Stomach (tissue), 8 donors: ENCODE measurements at regions not wholly inside any gene's neighbourhood (a gene's known extent, or its start where the extent isn't known, plus 50 kb on each side); places are given as distances from the start of the nearest gene placed in this dataset.

Experiments used
- DNase-seq, 2 donors: peaks; one replicate each; pipeline versions ENCODE4 v3.0.0 to v3.0.0-alpha.2; 2013 to 2019
- H3K27ac ChIP-seq, 5 donors: fragments of 200-600 bp in 4 of 5; sonication (generic) in 4 of 5; one replicate each; pipeline ENCODE4 v1.5.1; 2013 to 2019; ENCODE audit warnings: mild to moderate bottlenecking in 1 of 5, moderate library complexity in 1 of 5
- H3K27me3 ChIP-seq, 3 donors: fragments of 200-600 bp; sonication (generic); one replicate each; pipeline ENCODE4 v1.5.1; 2017 to 2019; ENCODE audit warnings: mixed run types in 1 of 3
- H3K36me3 ChIP-seq, 4 donors: fragments of 200-600 bp; sonication (generic); 1 replicate in 3 of 4; 2 replicates in 1 of 4; pipeline ENCODE4 v1.5.1; 2016 to 2019
- H3K4me1 ChIP-seq, 4 donors: fragments of 200-600 bp; sonication (generic); one replicate each; pipeline ENCODE4 v1.5.1; 2016 to 2019
- H3K4me3 ChIP-seq, 4 donors: fragments of 200-600 bp; sonication (generic) in 3 of 4; one replicate each; pipeline ENCODE4 v1.5.1; 2016 to 2019; ENCODE audit warnings: mild to moderate bottlenecking in 1 of 4
- H3K9me3 ChIP-seq, 4 donors: fragments of 200-600 bp; sonication (generic); one replicate each; pipeline ENCODE4 v1.5.1; 2016 to 2019
- EP300 ChIP-seq: sonication (generic); formaldehyde crosslinking; IDR thresholded peaks from one replicate; pipeline ENCODE4 v1.6.1; 2017; ENCODE audit warnings: antibody characterized with exemption
- POLR2A ChIP-seq, 4 donors: fragments of 450-650 bp; IDR thresholded peaks; one replicate each; pipeline ENCODE4 v1.6.1; 2016; ENCODE audit warnings: antibody characterized with exemption in 4 of 4, control low read depth in 2 of 4, mild to moderate bottlenecking in 1 of 4, moderate library complexity in 1 of 4
- POLR2AphosphoS5 ChIP-seq, 3 donors: sonication (generic); formaldehyde crosslinking; IDR thresholded peaks; one replicate each; pipeline ENCODE4 v1.6.1; 2016; ENCODE audit warnings: antibody characterized with exemption in 3 of 3
- WGBS, 5 donors: extraction: QIAGEN DNeasy Blood & Tissue Kit in 3 of 5; methylation state at CpG; one replicate each; pipeline versions ENCODE4 v1.1.5 to v1.1.7; 2013 to 2018; 5-methylcytosine and 5-hydroxymethylcytosine counted together
- intact Hi-C: fragments of 100-400 bp; cut with DNase I; formaldehyde crosslinking; loops from one replicate; pipeline ENCODE4 v1.15.1; 2023; ENCODE audit warnings: low total_unique reads
- TF ChIP-seq, protein P1 (sequence below), 7 experiments: fragments of 450-650 bp in 4 of 7; fragments of 200-600 bp in 3 of 7; sonication (generic) in 3 of 7; IDR thresholded peaks; one replicate each; pipeline ENCODE4 v1.5.1; 2016 to 2019; ENCODE audit warnings: antibody characterized with exemption in 7 of 7, control low read depth in 2 of 7, mild to moderate bottlenecking in 1 of 7
- donor health status: healthy with polysubstance abuse.
- donor health status: Bipolar disorder and iron deficiency.
- donor health status: healthy.

DNA sequence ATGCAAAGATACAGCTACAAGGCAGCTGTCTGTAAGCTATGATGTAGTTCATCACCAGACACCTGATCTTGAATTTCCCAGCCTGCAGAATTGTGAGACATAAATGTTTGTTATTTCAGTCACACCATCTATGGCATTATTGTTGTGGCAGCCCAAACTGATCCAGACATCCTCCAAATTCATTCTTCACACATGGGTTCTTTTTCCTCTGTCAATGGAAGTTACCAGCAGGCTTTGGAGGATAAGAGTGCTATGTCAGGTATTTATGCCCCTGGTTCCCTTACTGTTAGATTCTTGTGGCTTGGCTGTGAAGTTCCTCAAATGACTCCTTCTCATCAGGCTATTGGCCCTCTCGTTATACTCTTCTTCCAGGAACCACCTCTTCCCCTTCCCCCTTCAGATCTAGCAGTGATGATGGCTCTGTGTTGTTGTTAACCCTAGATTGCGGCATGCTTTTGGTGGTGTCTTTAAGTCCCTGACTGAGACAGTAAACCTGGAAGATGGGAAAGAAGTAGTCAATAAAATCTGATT is 91.0 kb upstream of the CHMP2B start:
- Histone ChIP-seq H3K27me3 (no peaks in the 10 kb centered on the region), H3K9me3 (peaks cover 2 to 14% (median 11%) of the 10 kb centered on the region in 4 donors), H3K27ac (no peak overlapping the region), H3K4me1 (no peaks in the 10 kb centered on the region), H3K36me3 (no peaks in the 10 kb centered on the region), H3K4me3 (no peak overlapping the region)
- intact Hi-C loops = no loop called here
- no peak for DNase-seq
- 57 to 77% (median 64%) methylated on average over 2 of the region's 2 CpGs for WGBS, 5 donors
- no peak for TF ChIP-seq POLR2A (IDR thresholded peaks at IDR 0.05)
- TF ChIP-seq POLR2AphosphoS5 (IDR thresholded peaks at IDR 0.05) = no peak
- TF ChIP-seq, protein P1, sequence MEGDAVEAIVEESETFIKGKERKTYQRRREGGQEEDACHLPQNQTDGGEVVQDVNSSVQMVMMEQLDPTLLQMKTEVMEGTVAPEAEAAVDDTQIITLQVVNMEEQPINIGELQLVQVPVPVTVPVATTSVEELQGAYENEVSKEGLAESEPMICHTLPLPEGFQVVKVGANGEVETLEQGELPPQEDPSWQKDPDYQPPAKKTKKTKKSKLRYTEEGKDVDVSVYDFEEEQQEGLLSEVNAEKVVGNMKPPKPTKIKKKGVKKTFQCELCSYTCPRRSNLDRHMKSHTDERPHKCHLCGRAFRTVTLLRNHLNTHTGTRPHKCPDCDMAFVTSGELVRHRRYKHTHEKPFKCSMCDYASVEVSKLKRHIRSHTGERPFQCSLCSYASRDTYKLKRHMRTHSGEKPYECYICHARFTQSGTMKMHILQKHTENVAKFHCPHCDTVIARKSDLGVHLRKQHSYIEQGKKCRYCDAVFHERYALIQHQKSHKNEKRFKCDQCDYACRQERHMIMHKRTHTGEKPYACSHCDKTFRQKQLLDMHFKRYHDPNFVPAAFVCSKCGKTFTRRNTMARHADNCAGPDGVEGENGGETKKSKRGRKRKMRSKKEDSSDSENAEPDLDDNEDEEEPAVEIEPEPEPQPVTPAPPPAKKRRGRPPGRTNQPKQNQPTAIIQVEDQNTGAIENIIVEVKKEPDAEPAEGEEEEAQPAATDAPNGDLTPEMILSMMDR (IDR thresholded peaks at IDR 0.05) = no peak
- TF ChIP-seq EP300 = no peak

DNA sequence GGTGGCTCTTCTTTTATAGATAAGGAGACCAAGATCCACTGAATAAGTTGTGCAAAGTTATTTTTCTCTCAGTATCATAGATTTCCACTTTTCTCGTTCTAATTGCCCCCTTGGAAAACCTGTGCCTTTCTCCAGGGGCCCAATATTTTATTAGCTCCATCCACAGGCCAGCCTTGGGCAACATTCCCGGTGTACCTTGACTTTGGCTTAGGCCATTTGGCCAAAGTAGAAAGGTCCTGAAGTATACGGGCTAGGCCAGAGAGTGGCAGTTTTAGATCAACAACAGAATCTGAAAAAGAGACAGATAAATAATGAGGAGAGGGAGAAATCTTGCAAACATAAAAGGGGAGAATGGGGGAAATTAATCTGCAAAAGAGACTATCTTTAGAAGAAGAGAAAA is 91.7 kb upstream of the CHMP2B start:
- Histone ChIP-seq H3K9me3 (peaks cover 0 to 6% (median 4%) of the 10 kb centered on the region in 4 donors), H3K4me3 (no peak overlapping the region), H3K27ac (no peak overlapping the region), H3K36me3 (no peaks in the 10 kb centered on the region), H3K4me1 (no peaks in the 10 kb centered on the region), H3K27me3 (no peaks in the 10 kb centered on the region)
- 70 to 84% (median 76%) methylated on average over 3 of the region's 3 CpGs for WGBS, 5 donors
- intact Hi-C loops = no loop called here
- no peak for DNase-seq
- TF ChIP-seq EP300 (no peak), POLR2AphosphoS5 (IDR thresholded peaks at IDR 0.05) (no peak), POLR2A (IDR thresholded peaks at IDR 0.05) (no peak)
- TF ChIP-seq, protein P1 (IDR thresholded peaks at IDR 0.05) = no peak

- TF ChIP-seq POLR2A (IDR thresholded peaks at IDR 0.05) (no peak), EP300 (no peak), POLR2AphosphoS5 (IDR thresholded peaks at IDR 0.05) (no peak)
- TF ChIP-seq, protein P1 (IDR thresholded peaks at IDR 0.05) = no peak
- H3K4me1 ChIP-seq = no peaks in the 10 kb centered on the region
- no peaks in the 10 kb centered on the region for H3K27me3 ChIP-seq
- H3K4me3 ChIP-seq = no peak overlapping the region
- DNase-seq = no peak
- H3K36me3 ChIP-seq = no peaks in the 10 kb centered on the region
- intact Hi-C loops = no loop called here
- no peak overlapping the region for H3K27ac ChIP-seq
- 91 to 97% (median 95%) methylated on average over 2 of the region's 2 CpGs for WGBS, 5 donors
- no peaks in the 10 kb centered on the region for H3K9me3 ChIP-seq
Measured at GRCh38 chr3:87132801-87133200, 94.3 kb upstream of the CHMP2B start.

DNA sequence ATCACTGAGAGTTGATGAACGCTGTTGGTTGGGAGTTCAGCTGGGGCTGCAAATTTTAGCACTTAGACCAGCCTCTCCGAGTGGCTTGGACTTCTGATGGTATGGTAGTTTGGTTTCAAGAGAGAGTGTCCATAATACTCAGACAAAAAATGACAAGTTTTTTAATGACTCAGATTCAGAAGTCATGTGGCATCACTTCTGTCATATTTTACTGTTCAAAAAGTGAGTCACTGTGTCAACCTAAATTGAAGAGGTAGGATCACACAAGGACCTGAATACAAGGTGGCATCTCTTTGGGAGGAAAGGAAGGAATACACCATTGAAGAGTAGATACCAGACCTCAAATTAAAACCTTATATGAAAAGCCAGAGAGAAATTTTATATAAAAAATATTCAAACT is 99.1 kb upstream of the CHMP2B start:
- intact Hi-C loops = no loop called here
- WGBS, 5 donors = 62 to 97% (median 86%) methylated on average over 2 of the region's 2 CpGs
- TF ChIP-seq EP300 (no peak), POLR2A (IDR thresholded peaks at IDR 0.05) (no peak), POLR2AphosphoS5 (IDR thresholded peaks at IDR 0.05) (no peak)
- TF ChIP-seq, protein P1 (IDR thresholded peaks at IDR 0.05) = no peak
- Histone ChIP-seq H3K27ac (no peak overlapping the region), H3K36me3 (no peaks in the 10 kb centered on the region), H3K4me3 (no peak overlapping the region), H3K27me3 (no peaks in the 10 kb centered on the region), H3K9me3 (no peaks in the 10 kb centered on the region), H3K4me1 (no peaks in the 10 kb centered on the region)
- DNase-seq = no peak
